ENCODE measurements at regions not wholly inside any gene's neighbourhood (a gene's known extent, or its start where the extent isn't known, plus 50 kb on each side); places are given as distances from the start of the nearest gene placed in this dataset.

- peak overlapping the region in 1 of 2 experiments; percentile 21 for H3K4ac ChIP-seq (ENCODE audit: low read depth in 1 of 2, low read length in 2 of 2)
- H3K9me3 ChIP-seq (ENCODE audit: control insufficient read depth, low read length), result no peaks in the 10 kb centered on the region
- H3K4me2 ChIP-seq (ENCODE audit: low read length, poor library complexity, severe bottlenecking), result no peak overlapping the region
- no peak overlapping the region for H3K9ac ChIP-seq (ENCODE audit: low read length)
- no peak overlapping the region for H4K8ac ChIP-seq (ENCODE audit: low read length)
- no peak for DNase-seq
- H3K27me3 ChIP-seq (ENCODE audit: control insufficient read depth in 1 of 2, insufficient read depth in 1 of 2, low read length in 2 of 2), result no peaks in the 10 kb centered on the region
- H3K79me1 ChIP-seq (replicated peaks; ENCODE audit: low read length, poor library complexity, severe bottlenecking), result no peaks in the 10 kb centered on the region
- no peak overlapping the region for H2BK15ac ChIP-seq (ENCODE audit: low read depth, poor library complexity, severe bottlenecking)
- H2AK5ac ChIP-seq (ENCODE audit: low read length, severe bottlenecking), result no peak overlapping the region
- no peak overlapping the region for H3K27ac ChIP-seq (ENCODE audit: low read length, poor library complexity, severe bottlenecking)
- H3K14ac ChIP-seq (ENCODE audit: low read length in 2 of 2), result no peak overlapping the region
- H3K36me3 ChIP-seq (ENCODE audit: control insufficient read depth in 1 of 2, insufficient read depth in 2 of 2, low read depth in 1 of 2, low read length in 2 of 2), result no peaks in the 10 kb centered on the region
- H2AFZ ChIP-seq (ENCODE audit: low read depth, low read length), result no peak overlapping the region
- no peak overlapping the region for H3K23ac ChIP-seq (ENCODE audit: low read length in 2 of 2)
- peak overlapping the region; percentile 27 for H2BK120ac ChIP-seq (ENCODE audit: low read depth, low read length)
- 70% methylated on average over 4 of the region's 4 CpGs for WGBS
- H3K4me1 ChIP-seq (ENCODE audit: control insufficient read depth, insufficient read depth, low read depth, low read length), result peaks cover 4% of the 10 kb centered on the region
- no peak overlapping the region for H4K91ac ChIP-seq (ENCODE audit: low read length)
- H3K4me3 ChIP-seq (ENCODE audit: insufficient read depth in 1 of 2, low read depth in 1 of 2, low read length in 2 of 2), result no peak overlapping the region
- no peak overlapping the region for H3K18ac ChIP-seq (ENCODE audit: low read depth in 1 of 2, low read length in 2 of 2)
- no peak overlapping the region for H2BK5ac ChIP-seq (ENCODE audit: low read depth, low read length, poor library complexity, severe bottlenecking)
- no peak overlapping the region for H2BK12ac ChIP-seq (ENCODE audit: low read length in 2 of 2)
These were observed 97.1 kb upstream of the MAP4K3 start for GRCh38 chr2:39534095-39534711.

- 87% methylated on average over 6 of the region's 7 CpGs for WGBS
- Histone ChIP-seq H2BK12ac (ENCODE audit: low read length in 2 of 2) (no peak overlapping the region), H3K27me3 (ENCODE audit: control insufficient read depth in 1 of 2, insufficient read depth in 1 of 2, low read length in 2 of 2) (no peaks in the 10 kb centered on the region), H2AK5ac (ENCODE audit: low read length, severe bottlenecking) (no peak overlapping the region), H3K23ac (ENCODE audit: low read length in 2 of 2) (no peak overlapping the region), H3K4ac (ENCODE audit: low read depth in 1 of 2, low read length in 2 of 2) (no peak overlapping the region), H3K9ac (ENCODE audit: low read length) (no peak overlapping the region), H3K36me3 (ENCODE audit: control insufficient read depth in 1 of 2, insufficient read depth in 2 of 2, low read depth in 1 of 2, low read length in 2 of 2) (no peaks in the 10 kb centered on the region), H3K9me3 (ENCODE audit: control insufficient read depth, low read length) (no peaks in the 10 kb centered on the region), H3K18ac (ENCODE audit: low read depth in 1 of 2, low read length in 2 of 2) (no peak overlapping the region), H2BK15ac (ENCODE audit: low read depth, poor library complexity, severe bottlenecking) (no peak overlapping the region), H2BK5ac (ENCODE audit: low read depth, low read length, poor library complexity, severe bottlenecking) (no peak overlapping the region), H4K8ac (ENCODE audit: low read length) (no peak overlapping the region), H3K4me1 (ENCODE audit: control insufficient read depth, insufficient read depth, low read depth, low read length) (peaks cover 2% of the 10 kb centered on the region), H3K14ac (ENCODE audit: low read length in 2 of 2) (no peak overlapping the region), H3K4me2 (ENCODE audit: low read length, poor library complexity, severe bottlenecking) (no peak overlapping the region), H2BK120ac (ENCODE audit: low read depth, low read length) (no peak overlapping the region), H3K79me1 (replicated peaks; ENCODE audit: low read length, poor library complexity, severe bottlenecking) (no peaks in the 10 kb centered on the region), H4K91ac (ENCODE audit: low read length) (no peak overlapping the region), H3K27ac (ENCODE audit: low read length, poor library complexity, severe bottlenecking) (no peak overlapping the region), H2AFZ (ENCODE audit: low read depth, low read length) (no peak overlapping the region), H3K4me3 (ENCODE audit: insufficient read depth in 1 of 2, low read depth in 1 of 2, low read length in 2 of 2) (no peak overlapping the region)
- DNase-seq, result no peak
These were observed 98.6 kb upstream of the MAP4K3 start for GRCh38 chr2:39535636-39536185.

- H2BK15ac ChIP-seq (ENCODE audit: low read depth, poor library complexity, severe bottlenecking), result no peak overlapping the region
- no peak overlapping the region for H2BK5ac ChIP-seq (ENCODE audit: low read depth, low read length, poor library complexity, severe bottlenecking)
- H4K8ac ChIP-seq (ENCODE audit: low read length), result no peak overlapping the region
- H2AFZ ChIP-seq (ENCODE audit: low read depth, low read length), result no peak overlapping the region
- H3K4me2 ChIP-seq (ENCODE audit: low read length, poor library complexity, severe bottlenecking), result no peak overlapping the region
- H3K36me3 ChIP-seq (ENCODE audit: control insufficient read depth in 1 of 2, insufficient read depth in 2 of 2, low read depth in 1 of 2, low read length in 2 of 2), result no peaks in the 10 kb centered on the region
- H3K14ac ChIP-seq (ENCODE audit: low read length in 2 of 2), result no peak overlapping the region
- H3K9me3 ChIP-seq (ENCODE audit: control insufficient read depth, low read length), result no peaks in the 10 kb centered on the region
- H3K4me3 ChIP-seq (ENCODE audit: insufficient read depth in 1 of 2, low read depth in 1 of 2, low read length in 2 of 2), result no peak overlapping the region
- no peak overlapping the region for H3K18ac ChIP-seq (ENCODE audit: low read depth in 1 of 2, low read length in 2 of 2)
- 95% methylated on average over 2 of the region's 3 CpGs for WGBS
- no peak overlapping the region for H3K9ac ChIP-seq (ENCODE audit: low read length)
- H2BK12ac ChIP-seq (ENCODE audit: low read length in 2 of 2), result no peak overlapping the region
- H4K91ac ChIP-seq (ENCODE audit: low read length), result no peak overlapping the region
- no peak overlapping the region for H3K27ac ChIP-seq (ENCODE audit: low read length, poor library complexity, severe bottlenecking)
- H3K79me1 ChIP-seq (replicated peaks; ENCODE audit: low read length, poor library complexity, severe bottlenecking), result no peaks in the 10 kb centered on the region
- H3K4me1 ChIP-seq (ENCODE audit: control insufficient read depth, insufficient read depth, low read depth, low read length), result no peaks in the 10 kb centered on the region
- no peak overlapping the region for H2BK120ac ChIP-seq (ENCODE audit: low read depth, low read length)
- no peak overlapping the region for H2AK5ac ChIP-seq (ENCODE audit: low read length, severe bottlenecking)
- no peak overlapping the region for H3K4ac ChIP-seq (ENCODE audit: low read depth in 1 of 2, low read length in 2 of 2)
- no peak overlapping the region for H3K23ac ChIP-seq (ENCODE audit: low read length in 2 of 2)
- H3K27me3 ChIP-seq (ENCODE audit: control insufficient read depth in 1 of 2, insufficient read depth in 1 of 2, low read length in 2 of 2), result no peaks in the 10 kb centered on the region
- DNase-seq, result no peak
These were observed 100.1 kb upstream of the MAP4K3 start for GRCh38 chr2:39537150-39537549.

GRCh38 chr2:39538718-39539117, 101.6 kb upstream of the MAP4K3 start:
- Histone ChIP-seq H3K4me1 (ENCODE audit: control insufficient read depth, insufficient read depth, low read depth, low read length) (no peaks in the 10 kb centered on the region), H3K9ac (ENCODE audit: low read length) (no peak overlapping the region), H3K23ac (ENCODE audit: low read length in 2 of 2) (no peak overlapping the region), H3K36me3 (ENCODE audit: control insufficient read depth in 1 of 2, insufficient read depth in 2 of 2, low read depth in 1 of 2, low read length in 2 of 2) (no peaks in the 10 kb centered on the region), H3K27me3 (ENCODE audit: control insufficient read depth in 1 of 2, insufficient read depth in 1 of 2, low read length in 2 of 2) (no peaks in the 10 kb centered on the region), H3K4ac (ENCODE audit: low read depth in 1 of 2, low read length in 2 of 2) (no peak overlapping the region), H3K79me1 (replicated peaks; ENCODE audit: low read length, poor library complexity, severe bottlenecking) (no peaks in the 10 kb centered on the region), H4K91ac (ENCODE audit: low read length) (no peak overlapping the region), H3K18ac (ENCODE audit: low read depth in 1 of 2, low read length in 2 of 2) (no peak overlapping the region), H3K4me3 (ENCODE audit: insufficient read depth in 1 of 2, low read depth in 1 of 2, low read length in 2 of 2) (no peak overlapping the region), H2BK12ac (ENCODE audit: low read length in 2 of 2) (no peak overlapping the region), H4K8ac (ENCODE audit: low read length) (no peak overlapping the region), H3K9me3 (ENCODE audit: control insufficient read depth, low read length) (no peaks in the 10 kb centered on the region), H2AK5ac (ENCODE audit: low read length, severe bottlenecking) (no peak overlapping the region), H2BK5ac (ENCODE audit: low read depth, low read length, poor library complexity, severe bottlenecking) (no peak overlapping the region), H2AFZ (ENCODE audit: low read depth, low read length) (no peak overlapping the region), H3K27ac (ENCODE audit: low read length, poor library complexity, severe bottlenecking) (no peak overlapping the region), H2BK15ac (ENCODE audit: low read depth, poor library complexity, severe bottlenecking) (no peak overlapping the region), H3K14ac (ENCODE audit: low read length in 2 of 2) (no peak overlapping the region), H2BK120ac (ENCODE audit: low read depth, low read length) (no peak overlapping the region), H3K4me2 (ENCODE audit: low read length, poor library complexity, severe bottlenecking) (no peak overlapping the region)
- DNase-seq, result no peak

Data from mesenchymal stem cell (in vitro differentiated cells and primary cell).